SK-MEL-5 (cell line): ENCODE measurements at regions not wholly inside any gene's neighbourhood (a gene's known extent, or its start where the extent isn't known, plus 50 kb on each side); places are given as distances from the start of the nearest gene placed in this dataset.
"Not testable (repeated sequence)": the region's sequence is repeated elsewhere in the genome, so short reads cannot be mapped to it uniquely, and the experiment has no call there.

ENCODE experiments used
- DNase-seq: peaks from one replicate; pipeline ENCODE4 v3.0.0-alpha.2; 2016; ENCODE audit warnings: low read depth, low spot score
- in situ Hi-C: cut with HindIII; loops from 2 replicates; pipeline ENCODE4 v1.10.0; 2016; ENCODE audit warnings: low sequenced_read_pairs, high pct_unique_total_duplicates, low pct_unique_long_range_greater_than_20kb

GRCh38 chr22:11253000-11253511 is 4274.9 kb upstream of the OR11H1 start:
- in situ Hi-C loops, result no loop called here
- no peak for DNase-seq

DNA sequence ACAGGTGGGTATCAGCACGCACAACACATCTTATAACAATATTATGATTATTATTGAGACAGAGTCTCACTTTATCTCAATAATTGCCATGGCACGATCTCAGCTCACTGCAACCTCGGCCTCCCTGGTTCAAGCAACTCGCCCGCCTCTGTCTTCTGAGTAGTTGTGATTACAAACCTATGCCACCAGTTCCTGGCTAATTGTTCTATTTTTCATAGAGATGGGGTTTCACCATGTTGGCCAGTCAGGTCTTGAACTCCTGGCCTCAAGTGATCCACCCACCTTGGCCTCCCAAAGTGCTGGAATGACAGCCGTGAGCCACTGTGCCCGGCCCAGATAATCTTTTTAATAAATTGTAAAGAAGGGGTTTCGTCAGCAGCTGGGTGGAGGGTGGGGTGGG is 4257.0 kb upstream of the OR11H1 start:
- DNase-seq, in situ Hi-C loops: not testable (repeated sequence)

DNA sequence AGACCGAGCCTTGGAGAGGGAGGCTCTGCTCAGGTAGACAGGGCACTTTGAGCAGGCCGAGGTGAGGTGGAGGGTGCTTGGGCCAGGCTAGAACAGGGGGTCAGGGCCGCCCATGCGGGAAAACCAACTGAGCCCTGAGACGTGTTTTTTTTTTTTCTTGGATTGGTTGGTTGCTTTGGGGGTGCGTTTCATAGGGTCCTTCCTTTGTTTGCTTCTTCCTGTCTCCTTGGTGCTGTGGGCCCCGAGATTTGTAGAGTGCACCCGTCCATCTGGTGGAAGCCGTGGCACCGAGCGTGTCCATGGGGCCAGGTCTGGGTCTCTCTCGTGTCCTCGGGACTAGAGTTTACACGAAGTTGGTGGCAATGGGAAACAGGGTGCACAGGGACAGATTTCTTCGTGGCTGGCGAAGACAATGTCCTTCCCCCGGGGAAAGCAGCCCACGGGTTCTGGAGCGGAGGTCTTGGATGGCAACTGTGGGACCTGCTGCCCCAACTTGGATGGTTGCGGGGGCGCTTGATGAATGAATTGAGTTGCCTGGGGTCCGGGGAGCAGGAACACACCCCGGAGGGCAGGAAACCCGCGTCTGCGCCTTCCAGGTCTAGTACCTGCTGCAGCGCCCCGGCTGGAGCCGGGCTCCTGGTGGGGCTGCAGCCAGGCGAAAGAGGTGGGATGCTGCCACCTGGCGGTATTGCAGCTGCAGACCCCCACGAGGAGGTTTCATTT is 4242.7 kb upstream of the OR11H1 start:
- in situ Hi-C loops, result not testable (repeated sequence)
- DNase-seq, result peak; percentile 79

DNA sequence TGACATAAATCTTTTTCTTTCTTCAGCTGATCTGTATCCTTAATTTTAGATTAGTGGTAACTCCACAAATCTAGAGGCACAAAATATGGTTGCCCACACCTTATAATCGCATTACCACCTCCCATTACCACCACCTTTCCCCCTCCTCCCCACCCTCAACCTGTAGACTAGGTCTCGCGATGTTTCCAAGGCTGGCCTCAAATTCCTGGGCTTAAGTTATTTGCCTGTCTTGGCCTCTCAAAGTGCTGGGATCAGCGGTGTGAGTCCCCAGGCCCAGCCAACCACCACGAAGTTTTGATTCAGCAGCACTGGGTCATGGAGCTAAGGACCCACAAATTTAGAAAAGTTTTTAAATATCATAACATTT is 4242.2 kb upstream of the OR11H1 start:
- in situ Hi-C loops, result not testable (repeated sequence)
- peak; percentile 81 for DNase-seq

GRCh38 chr22:11288246-11289220 is 4239.5 kb upstream of the OR11H1 start:
- in situ Hi-C loops, DNase-seq: not testable (repeated sequence)

GRCh38 chr22:11298126-11298893 is 4229.7 kb upstream of the OR11H1 start:
- DNase-seq, in situ Hi-C loops: not testable (repeated sequence)

DNA sequence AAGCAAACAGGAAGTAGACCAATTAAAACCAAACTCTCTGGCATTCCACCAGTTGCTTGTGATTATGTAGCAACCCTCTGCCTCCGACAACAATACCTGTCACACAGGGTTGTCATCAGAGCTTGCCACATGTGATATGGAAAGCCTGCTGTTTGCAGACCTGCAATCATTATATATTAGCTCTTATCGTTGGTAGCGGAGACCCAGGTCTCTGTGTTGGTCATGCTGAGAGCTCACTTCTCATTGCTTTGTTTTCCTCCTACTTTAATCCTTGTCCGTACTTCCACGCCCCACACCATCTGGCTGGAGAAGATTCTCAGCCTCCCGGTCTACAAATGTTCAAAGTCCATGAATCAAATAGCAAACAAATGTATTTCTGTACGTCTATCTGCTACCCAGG is 4225.6 kb upstream of the OR11H1 start:
- DNase-seq, in situ Hi-C loops: not testable (repeated sequence)

DNA sequence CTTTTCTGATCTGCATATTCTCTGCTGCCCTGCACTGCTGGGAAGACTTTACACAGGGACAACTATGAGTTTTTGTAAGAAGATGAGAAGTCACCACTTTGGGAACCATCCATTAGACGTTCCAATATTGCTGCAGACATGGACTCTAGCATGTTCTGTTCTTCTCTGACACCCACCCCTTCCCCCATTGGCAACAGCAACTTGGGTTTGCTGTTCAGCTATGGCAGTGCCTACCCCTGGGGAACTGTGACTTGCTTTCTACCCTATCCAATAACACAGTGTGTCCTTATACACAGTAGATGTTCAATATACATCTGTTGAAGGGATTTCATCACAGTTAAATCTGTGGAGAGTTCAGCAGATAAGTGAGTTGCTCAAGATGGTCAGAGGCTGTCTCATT is 4225.1 kb upstream of the OR11H1 start:
- DNase-seq, in situ Hi-C loops: not testable (repeated sequence)

- DNase-seq, in situ Hi-C loops: not testable (repeated sequence)
Observed at GRCh38 chr22:11305179-11305578, 4222.8 kb upstream of the OR11H1 start.

DNA sequence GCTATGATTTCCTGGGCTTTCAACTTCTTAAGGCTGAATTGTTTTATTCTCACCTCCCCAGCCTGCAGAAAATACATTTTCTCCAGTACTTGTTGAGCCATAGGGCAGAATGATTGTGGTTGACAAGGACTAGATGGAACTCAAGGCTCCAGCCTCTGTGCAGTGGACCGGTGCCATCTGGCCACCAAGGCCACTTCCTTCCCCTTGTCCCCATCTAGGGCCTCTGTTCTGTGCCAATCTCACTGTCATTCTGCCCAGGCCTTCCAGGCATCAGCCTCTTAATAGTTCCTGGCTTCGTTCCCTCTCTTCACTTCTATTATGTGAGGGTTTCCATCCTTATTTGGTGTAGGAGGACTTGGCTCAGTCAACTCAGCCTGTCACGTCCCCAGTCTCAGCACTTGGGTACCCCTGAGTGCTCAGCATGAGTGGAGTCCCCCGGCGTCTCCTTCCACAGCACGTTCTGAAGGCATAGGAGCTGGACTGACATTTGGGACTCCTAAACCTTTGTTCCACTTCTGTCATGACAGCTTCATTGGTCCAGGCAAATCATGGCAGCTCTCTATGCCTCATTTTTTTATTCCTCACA is 4221.0 kb upstream of the OR11H1 start:
- in situ Hi-C loops, DNase-seq: not testable (repeated sequence)

- DNase-seq, result no peak
- in situ Hi-C loops, result no loop called here
Observed at GRCh38 chr22:11307998-11308397, 4220.0 kb upstream of the OR11H1 start.

GRCh38 chr22:11309777-11310176 is 4218.2 kb upstream of the OR11H1 start:
- in situ Hi-C loops, DNase-seq: not testable (repeated sequence)

DNA sequence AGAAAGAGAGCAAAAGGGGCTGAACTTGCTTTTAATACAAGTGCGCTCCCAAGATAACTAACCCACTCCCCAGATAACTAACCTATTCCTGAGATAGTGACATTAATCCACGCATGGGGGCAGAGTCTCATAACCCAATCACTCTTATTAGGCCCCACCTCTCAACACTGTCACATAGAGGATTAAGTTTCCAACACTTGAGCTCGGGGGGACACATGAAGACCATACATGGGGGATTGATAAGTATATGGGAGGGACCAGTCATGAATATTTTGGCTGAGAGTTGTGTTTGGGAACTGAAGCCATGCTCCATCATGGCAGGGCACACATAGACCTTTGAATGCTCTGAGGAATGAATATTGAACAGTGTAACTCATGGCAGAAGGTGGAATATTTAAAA is 4217.3 kb upstream of the OR11H1 start:
- not testable (repeated sequence) for DNase-seq

GRCh38 chr22:11312640-11313039 is 4215.4 kb upstream of the OR11H1 start:
- DNase-seq, in situ Hi-C loops: not testable (repeated sequence)

More for the DNA sequence above, 4217.3 kb upstream of the OR11H1 start:
- in situ Hi-C loops, result not testable (repeated sequence)

- DNase-seq, result not testable (repeated sequence)
Observed at GRCh38 chr22:11313040-11313759, 4214.8 kb upstream of the OR11H1 start.

GRCh38 chr22:11318633-11319032 is 4209.4 kb upstream of the OR11H1 start:
- in situ Hi-C loops, result not testable (repeated sequence)

More at GRCh38 chr22:11313040-11313759, 4214.8 kb upstream of the OR11H1 start:
- in situ Hi-C loops, result not testable (repeated sequence)

More at GRCh38 chr22:11318633-11319032, 4209.4 kb upstream of the OR11H1 start:
- DNase-seq, result not testable (repeated sequence)
